OCI-LY7 (cell line): ENCODE measurements at regions not wholly inside any gene's neighbourhood (a gene's known extent, or its start where the extent isn't known, plus 50 kb on each side); places are given as distances from the start of the nearest gene placed in this dataset.

ENCODE experiments used
- BruUV-seq: library from RNA; stranded (reverse); fragments of 400-500 nt; replicated peaks from 2 replicates; lab custom pipeline; 2021; lab: Mats Ljungman, UMichigan
- CTCF ChIA-PET: fragments of 300-600 bp; sonication (Branson Sonifier 250); formaldehyde crosslinking; loops from one replicate; lab custom pipeline; 2022; ENCODE audit warnings: antibody characterized with exemption; ENCODE audit not compliant: unreplicated experiment; lab: Charles Lee
- POLR2A ChIA-PET: fragments of 300-600 bp; sonication (Branson Sonifier 250); formaldehyde crosslinking; loops from one replicate; lab custom pipeline; 2022; ENCODE audit warnings: antibody characterized with exemption; lab: Charles Lee
- DNase-seq: peaks from one replicate; pipeline ENCODE4 v3.0.0-alpha.2; 2015; ENCODE audit warnings: low spot score
- H2AFZ ChIP-seq: fragments of 200-600 bp; sonication (generic), shearing (Covaris generic); 2 replicates; pipeline ENCODE4 v1.6.1; 2014; ENCODE audit warnings: mild to moderate bottlenecking, antibody characterized with exemption, low read length, moderate library complexity
- H3K27ac ChIP-seq: fragments of 200-600 bp; sonication (generic); 2 replicates; pipeline ENCODE4 v1.5.1; 2014; ENCODE audit warnings: mixed run types, low read depth, mild to moderate bottlenecking, moderate library complexity, low read length, inconsistent platforms; ENCODE audit not compliant: poor library complexity, severe bottlenecking
- H3K36me3 ChIP-seq: fragments of 200-600 bp; sonication (generic); 2 replicates; pipeline ENCODE4 v1.6.1; 2014; ENCODE audit warnings: mild to moderate bottlenecking, antibody characterized with exemption, low read length, moderate library complexity, mixed read lengths; ENCODE audit not compliant: insufficient read depth
- H3K4me1 ChIP-seq: fragments of 200-600 bp; sonication (generic); 2 replicates; pipeline ENCODE4 v1.5.1; 2014; ENCODE audit warnings: mild to moderate bottlenecking, low read length; ENCODE audit not compliant: insufficient read depth, poor library complexity, severe bottlenecking
- H3K4me2 ChIP-seq: fragments of 200-600 bp; sonication (generic); 2 replicates; pipeline ENCODE4 v1.6.1; 2014; ENCODE audit warnings: mild to moderate bottlenecking, low read length
- H3K4me3 ChIP-seq: fragments of 200-600 bp; sonication (generic); 2 replicates; pipeline ENCODE4 v1.5.1; 2014; ENCODE audit warnings: mild to moderate bottlenecking, low read depth, low read length; ENCODE audit not compliant: poor library complexity, severe bottlenecking
- H3K79me2 ChIP-seq: fragments of 200-600 bp; sonication (generic); 2 replicates; pipeline ENCODE4 v1.6.1; 2016; ENCODE audit warnings: low read depth, mild to moderate bottlenecking, low read length, moderate library complexity, mixed read lengths; ENCODE audit not compliant: insufficient read depth
- H3K9me2 ChIP-seq: fragments of 200-600 bp; sonication (generic); 2 replicates; pipeline ENCODE4 v1.6.1; 2016; ENCODE audit warnings: mild to moderate bottlenecking, low read length, mixed read lengths; ENCODE audit not compliant: insufficient read depth
- H3K9me3 ChIP-seq: fragments of 200-600 bp; sonication (generic); 2 replicates; pipeline ENCODE4 v1.6.1; 2014; ENCODE audit warnings: mild to moderate bottlenecking, mixed run types, low read length, mixed read lengths
- H4K20me1 ChIP-seq: fragments of 200-600 bp; sonication (generic); 2 replicates; pipeline ENCODE4 v1.6.1; 2014; ENCODE audit warnings: mild to moderate bottlenecking, antibody characterized with exemption, low read length, moderate library complexity, mixed read lengths; ENCODE audit not compliant: insufficient read depth
- EZH2phosphoT487 ChIP-seq: fragments of 200-600 bp; sonication (generic); IDR thresholded peaks from 2 replicates; pipeline ENCODE4 v1.6.1; 2018; ENCODE audit warnings: low read depth, borderline replicate concordance, mild to moderate bottlenecking, mixed run types, antibody characterized with exemption, low read length, moderate library complexity, mixed read lengths
- intact Hi-C: fragments of 100-400 bp; cut with micrococcal nuclease; formaldehyde crosslinking; loops from one replicate; pipeline ENCODE4 v1.10.0; 2022; ENCODE audit not compliant: unreplicated experiment
- TF ChIP-seq, protein P1 (sequence below): fragments of 200-600 bp; sonication (generic); conservative IDR thresholded peaks from 2 replicates; pipeline ENCODE4 v1.5.1; 2014; ENCODE audit warnings: mild to moderate bottlenecking, antibody characterized with exemption, low read length, moderate library complexity, mixed read lengths

DNA sequence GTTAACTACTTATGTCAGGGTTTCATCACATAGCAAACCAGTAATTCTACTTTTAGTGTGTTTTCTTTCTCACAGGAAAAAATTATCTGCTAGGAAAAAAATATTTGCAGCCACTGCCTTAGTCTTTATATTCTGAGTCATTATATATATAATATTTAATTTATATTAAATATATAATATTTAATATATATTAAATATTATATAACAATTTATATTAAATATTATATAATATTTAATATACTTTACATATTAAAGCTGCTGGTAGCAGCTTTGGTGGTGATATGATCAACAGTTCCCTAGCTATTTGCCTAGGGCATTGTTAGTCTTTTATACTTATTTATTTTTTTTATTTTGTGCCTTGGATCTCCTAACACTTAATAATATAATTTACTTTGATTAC, 381.6 kb downstream of the STIM2 start:
- Histone ChIP-seq H4K20me1 (no peaks in the 10 kb centered on the region), H3K9me2 (no peaks in the 10 kb centered on the region), H3K27ac (no peak overlapping the region), H2AFZ (no peak overlapping the region), H3K4me1 (no peaks in the 10 kb centered on the region), H3K36me3 (no peaks in the 10 kb centered on the region), H3K9me3 (no peaks in the 10 kb centered on the region), H3K4me2 (no peak overlapping the region), H3K4me3 (no peak overlapping the region), H3K79me2 (no peaks in the 10 kb centered on the region)
- no TSS peak for BruUV-seq
- TF ChIP-seq, protein P1, sequence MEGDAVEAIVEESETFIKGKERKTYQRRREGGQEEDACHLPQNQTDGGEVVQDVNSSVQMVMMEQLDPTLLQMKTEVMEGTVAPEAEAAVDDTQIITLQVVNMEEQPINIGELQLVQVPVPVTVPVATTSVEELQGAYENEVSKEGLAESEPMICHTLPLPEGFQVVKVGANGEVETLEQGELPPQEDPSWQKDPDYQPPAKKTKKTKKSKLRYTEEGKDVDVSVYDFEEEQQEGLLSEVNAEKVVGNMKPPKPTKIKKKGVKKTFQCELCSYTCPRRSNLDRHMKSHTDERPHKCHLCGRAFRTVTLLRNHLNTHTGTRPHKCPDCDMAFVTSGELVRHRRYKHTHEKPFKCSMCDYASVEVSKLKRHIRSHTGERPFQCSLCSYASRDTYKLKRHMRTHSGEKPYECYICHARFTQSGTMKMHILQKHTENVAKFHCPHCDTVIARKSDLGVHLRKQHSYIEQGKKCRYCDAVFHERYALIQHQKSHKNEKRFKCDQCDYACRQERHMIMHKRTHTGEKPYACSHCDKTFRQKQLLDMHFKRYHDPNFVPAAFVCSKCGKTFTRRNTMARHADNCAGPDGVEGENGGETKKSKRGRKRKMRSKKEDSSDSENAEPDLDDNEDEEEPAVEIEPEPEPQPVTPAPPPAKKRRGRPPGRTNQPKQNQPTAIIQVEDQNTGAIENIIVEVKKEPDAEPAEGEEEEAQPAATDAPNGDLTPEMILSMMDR, result no peak
- no peak for TF ChIP-seq EZH2phosphoT487
- intact Hi-C loops, result no loop called here
- no peak for DNase-seq
- POLR2A ChIA-PET, result interaction anchor here (0.6 kb wide), 1 partner anchor 83 kb away, joined by 3 read pairs; no protein-coding TSS in a partner anchor
- CTCF ChIA-PET, result no interaction called here

DNA sequence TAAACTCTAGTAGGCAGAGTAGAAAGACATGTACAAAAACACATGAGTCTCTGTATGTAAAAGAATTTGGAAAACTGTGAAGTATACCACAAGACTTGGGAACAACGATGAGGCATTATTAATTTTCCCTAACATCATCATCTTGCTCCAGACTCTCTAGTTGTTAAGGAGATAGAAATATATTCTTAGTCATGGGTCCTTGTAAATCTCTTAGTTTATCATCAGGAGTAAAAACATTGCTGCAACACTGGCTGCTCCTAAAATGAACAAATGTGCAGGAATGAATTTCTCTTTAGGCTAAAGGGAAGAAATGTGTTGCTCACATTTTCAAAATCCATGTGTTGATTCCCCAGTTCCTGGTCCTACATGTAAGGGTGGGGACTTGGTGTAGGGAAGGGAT, 384.6 kb downstream of the STIM2 start:
- Histone ChIP-seq H3K9me2 (no peaks in the 10 kb centered on the region), H3K27ac (no peak overlapping the region), H3K4me3 (no peak overlapping the region), H3K9me3 (no peaks in the 10 kb centered on the region), H2AFZ (no peak overlapping the region), H3K36me3 (no peaks in the 10 kb centered on the region), H3K4me2 (no peak overlapping the region), H3K79me2 (no peaks in the 10 kb centered on the region), H3K4me1 (no peaks in the 10 kb centered on the region), H4K20me1 (no peaks in the 10 kb centered on the region)
- ChIA-PET CTCF (no interaction called here), POLR2A (no interaction called here)
- no peak for DNase-seq
- BruUV-seq, result no TSS peak
- no peak for TF ChIP-seq EZH2phosphoT487
- TF ChIP-seq, protein P1, result no peak
- intact Hi-C loops, result no loop called here

DNA sequence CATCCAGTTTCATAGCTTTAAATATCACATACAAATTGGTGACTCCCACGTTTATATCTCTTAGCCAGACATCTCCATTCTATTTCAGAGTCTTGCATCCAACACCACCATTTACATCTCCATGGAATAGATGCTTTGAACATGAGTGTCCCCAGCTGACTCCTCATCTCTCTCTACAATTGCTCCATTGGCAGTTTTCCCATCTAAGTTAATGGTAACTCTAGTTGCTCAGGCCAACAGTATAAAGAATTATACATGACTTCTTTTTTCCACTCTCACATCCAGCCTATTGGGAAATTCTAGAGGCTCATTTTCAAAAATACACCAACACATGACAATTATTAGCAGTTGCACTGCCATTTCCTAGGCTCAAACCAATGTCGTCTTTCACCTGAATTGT, 388.2 kb downstream of the STIM2 start:
- Histone ChIP-seq H3K4me3 (no peak overlapping the region), H3K27ac (no peak overlapping the region), H3K9me2 (no peaks in the 10 kb centered on the region), H3K4me1 (no peaks in the 10 kb centered on the region), H4K20me1 (no peaks in the 10 kb centered on the region), H3K4me2 (no peak overlapping the region), H3K9me3 (no peaks in the 10 kb centered on the region), H2AFZ (no peak overlapping the region), H3K36me3 (no peaks in the 10 kb centered on the region), H3K79me2 (no peaks in the 10 kb centered on the region)
- intact Hi-C loops, result no loop called here
- ChIA-PET CTCF (no interaction called here), POLR2A (no interaction called here)
- no peak for TF ChIP-seq EZH2phosphoT487
- TF ChIP-seq, protein P1, result no peak
- no peak for DNase-seq
- no TSS peak for BruUV-seq
